ENCODE measurements at regions not wholly inside any gene's neighbourhood (a gene's known extent, or its start where the extent isn't known, plus 50 kb on each side); places are given as distances from the start of the nearest gene placed in this dataset.

GRCh38 chr12:18819484-18819883 is 81.6 kb downstream of the CAPZA3 start:
- TF ChIP-seq EP300 (IDR thresholded peaks at IDR 0.05; ENCODE audit: borderline replicate concordance) (no peak), ZBTB7A (IDR thresholded peaks at IDR 0.05; ENCODE audit: low read depth) (no peak), TAF1 (IDR thresholded peaks at IDR 0.05; ENCODE audit: low read depth) (no peak), TCF12 (IDR thresholded peaks at IDR 0.05; ENCODE audit: low read depth) (no peak), YY1 (IDR thresholded peaks at IDR 0.05; ENCODE audit: low read depth) (no peak), MAX (IDR thresholded peaks at IDR 0.05) (no peak), NFIC (IDR thresholded peaks at IDR 0.05) (no peak), RAD21 (IDR thresholded peaks at IDR 0.05; ENCODE audit: low read depth) (no peak), CEBPB (IDR thresholded peaks at IDR 0.05) (no peak), CREB1 (IDR thresholded peaks at IDR 0.05; ENCODE audit: low read depth) (no peak), EGR1 (IDR thresholded peaks at IDR 0.05) (no peak)
- TF ChIP-seq, protein P1, sequence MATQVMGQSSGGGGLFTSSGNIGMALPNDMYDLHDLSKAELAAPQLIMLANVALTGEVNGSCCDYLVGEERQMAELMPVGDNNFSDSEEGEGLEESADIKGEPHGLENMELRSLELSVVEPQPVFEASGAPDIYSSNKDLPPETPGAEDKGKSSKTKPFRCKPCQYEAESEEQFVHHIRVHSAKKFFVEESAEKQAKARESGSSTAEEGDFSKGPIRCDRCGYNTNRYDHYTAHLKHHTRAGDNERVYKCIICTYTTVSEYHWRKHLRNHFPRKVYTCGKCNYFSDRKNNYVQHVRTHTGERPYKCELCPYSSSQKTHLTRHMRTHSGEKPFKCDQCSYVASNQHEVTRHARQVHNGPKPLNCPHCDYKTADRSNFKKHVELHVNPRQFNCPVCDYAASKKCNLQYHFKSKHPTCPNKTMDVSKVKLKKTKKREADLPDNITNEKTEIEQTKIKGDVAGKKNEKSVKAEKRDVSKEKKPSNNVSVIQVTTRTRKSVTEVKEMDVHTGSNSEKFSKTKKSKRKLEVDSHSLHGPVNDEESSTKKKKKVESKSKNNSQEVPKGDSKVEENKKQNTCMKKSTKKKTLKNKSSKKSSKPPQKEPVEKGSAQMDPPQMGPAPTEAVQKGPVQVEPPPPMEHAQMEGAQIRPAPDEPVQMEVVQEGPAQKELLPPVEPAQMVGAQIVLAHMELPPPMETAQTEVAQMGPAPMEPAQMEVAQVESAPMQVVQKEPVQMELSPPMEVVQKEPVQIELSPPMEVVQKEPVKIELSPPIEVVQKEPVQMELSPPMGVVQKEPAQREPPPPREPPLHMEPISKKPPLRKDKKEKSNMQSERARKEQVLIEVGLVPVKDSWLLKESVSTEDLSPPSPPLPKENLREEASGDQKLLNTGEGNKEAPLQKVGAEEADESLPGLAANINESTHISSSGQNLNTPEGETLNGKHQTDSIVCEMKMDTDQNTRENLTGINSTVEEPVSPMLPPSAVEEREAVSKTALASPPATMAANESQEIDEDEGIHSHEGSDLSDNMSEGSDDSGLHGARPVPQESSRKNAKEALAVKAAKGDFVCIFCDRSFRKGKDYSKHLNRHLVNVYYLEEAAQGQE (IDR thresholded peaks at IDR 0.05; ENCODE audit: low read depth): no peak
- TF ChIP-seq, protein P2, sequence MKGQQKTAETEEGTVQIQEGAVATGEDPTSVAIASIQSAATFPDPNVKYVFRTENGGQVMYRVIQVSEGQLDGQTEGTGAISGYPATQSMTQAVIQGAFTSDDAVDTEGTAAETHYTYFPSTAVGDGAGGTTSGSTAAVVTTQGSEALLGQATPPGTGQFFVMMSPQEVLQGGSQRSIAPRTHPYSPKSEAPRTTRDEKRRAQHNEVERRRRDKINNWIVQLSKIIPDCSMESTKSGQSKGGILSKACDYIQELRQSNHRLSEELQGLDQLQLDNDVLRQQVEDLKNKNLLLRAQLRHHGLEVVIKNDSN (IDR thresholded peaks at IDR 0.05): no peak
